Muscle of leg (tissue), 3 donors: ENCODE measurements at regions not wholly inside any gene's neighbourhood (a gene's known extent, or its start where the extent isn't known, plus 50 kb on each side); places are given as distances from the start of the nearest gene placed in this dataset.

Source experiments
- DNase-seq: peaks from one replicate; pipeline ENCODE4 v3.0.0; 2013
- H3K27ac ChIP-seq: one replicate; pipeline ENCODE4 v1.5.1; 2013; ENCODE audit warnings: mild to moderate bottlenecking, low read length, control low read depth
- H3K27me3 ChIP-seq: one replicate; pipeline ENCODE4 v1.6.1; 2013; ENCODE audit warnings: low read length; ENCODE audit not compliant: control insufficient read depth, insufficient read depth
- H3K36me3 ChIP-seq: one replicate; pipeline ENCODE4 v1.6.1; 2013; ENCODE audit warnings: low read length; ENCODE audit not compliant: control insufficient read depth, insufficient read depth
- H3K4me1 ChIP-seq: one replicate; pipeline ENCODE4 v1.6.1; 2013; ENCODE audit warnings: low read length; ENCODE audit not compliant: control insufficient read depth, insufficient read depth
- H3K4me3 ChIP-seq: one replicate; pipeline ENCODE4 v1.5.1; 2013; ENCODE audit warnings: low read length, control low read depth
- H3K9me3 ChIP-seq: replicated peaks from 2 replicates; pipeline ENCODE4 v1.6.1; 2013; ENCODE audit warnings: low read depth, low read length; ENCODE audit not compliant: control insufficient read depth
- whole genome bisulfite sequencing: methylation state at CpG from one replicate; pipeline ENCODE4 v1.1.5; 2013; ENCODE audit warnings: missing lambda C conversion rate; ENCODE audit not compliant: insufficient coverage; 5-methylcytosine and 5-hydroxymethylcytosine counted together

DNA sequence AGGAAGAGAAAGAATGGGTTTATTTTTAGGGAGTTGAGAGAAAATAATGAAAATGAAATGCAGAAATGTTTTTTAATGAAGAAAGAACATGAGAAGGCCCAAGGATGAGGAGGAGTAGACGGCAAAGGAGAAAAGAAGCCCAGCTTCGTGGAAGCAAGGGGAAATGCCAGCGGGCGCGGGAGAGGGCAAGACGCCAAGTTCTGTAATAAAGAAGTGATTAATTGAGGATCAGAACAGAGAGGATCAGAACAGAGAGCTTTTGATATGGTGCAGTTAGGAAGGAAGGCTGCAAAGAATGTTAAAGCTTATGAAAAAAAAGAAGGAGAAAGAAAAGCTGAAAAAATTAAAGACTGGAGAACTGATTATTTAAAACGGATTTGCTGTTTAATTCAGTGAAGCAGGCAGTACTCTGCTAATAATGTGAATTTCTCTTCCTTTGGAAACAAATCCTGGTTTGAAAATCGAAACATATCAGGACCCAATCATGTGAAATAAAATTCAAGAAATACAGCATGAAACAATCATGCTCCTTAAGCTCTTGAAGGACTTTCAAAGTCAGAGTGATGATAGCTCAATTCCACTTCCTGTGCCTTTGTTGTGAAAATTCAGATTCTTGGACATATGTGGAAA, 99.3 kb upstream of the SOX1 start:
- DNase-seq: no peak
- H3K27ac ChIP-seq: no peak overlapping the region
- peaks cover 47% of the 10 kb centered on the region for H3K27me3 ChIP-seq

DNA sequence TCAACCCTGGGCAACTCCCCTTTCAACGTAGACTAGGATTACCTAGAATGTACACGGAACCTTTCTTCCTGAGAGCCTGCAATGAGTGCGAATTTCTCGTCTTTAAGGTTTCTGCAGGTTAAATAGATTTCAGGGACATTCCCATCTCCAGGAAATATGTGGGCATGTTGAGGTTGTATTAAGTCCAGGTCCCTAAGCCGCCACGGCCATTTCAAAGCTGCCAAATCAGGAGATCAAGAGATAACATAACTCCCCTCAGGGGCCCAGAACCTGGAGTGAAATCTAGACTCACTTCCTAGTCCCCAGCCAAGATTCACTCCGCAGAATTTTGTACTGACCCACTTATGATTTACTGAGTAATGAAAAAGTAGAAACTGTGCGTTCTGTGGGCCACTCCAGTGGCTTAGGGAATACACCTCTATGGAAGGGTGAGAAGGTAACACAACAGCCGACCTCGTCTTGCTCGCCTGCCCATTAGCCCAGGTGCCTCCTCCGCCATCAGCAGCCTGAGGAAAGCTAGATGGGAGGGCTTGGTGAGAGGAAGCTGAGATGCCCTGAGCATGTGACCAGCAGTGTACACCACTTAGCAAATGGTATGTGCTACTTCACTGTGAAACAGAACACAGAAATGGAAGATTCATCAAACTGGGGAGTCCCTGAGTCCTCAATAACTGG, 98.5 kb upstream of the SOX1 start:
- Histone ChIP-seq H3K27me3 (peaks cover 53% of the 10 kb centered on the region), H3K9me3 (no peaks in the 10 kb centered on the region), H3K36me3 (no peaks in the 10 kb centered on the region), H3K27ac (no peak overlapping the region), H3K4me1 (peaks cover 5% of the 10 kb centered on the region), H3K4me3 (no peak overlapping the region)
- 77% methylated on average over 4 of the region's 12 CpGs for WGBS
- no peak for DNase-seq

More for the DNA sequence above, 99.3 kb upstream of the SOX1 start:
- no peaks in the 10 kb centered on the region for H3K36me3 ChIP-seq
- no peaks in the 10 kb centered on the region for H3K9me3 ChIP-seq
- WGBS: 76% methylated on average over 6 of the region's 8 CpGs
- no peaks in the 10 kb centered on the region for H3K4me1 ChIP-seq
- no peak overlapping the region for H3K4me3 ChIP-seq

DNA sequence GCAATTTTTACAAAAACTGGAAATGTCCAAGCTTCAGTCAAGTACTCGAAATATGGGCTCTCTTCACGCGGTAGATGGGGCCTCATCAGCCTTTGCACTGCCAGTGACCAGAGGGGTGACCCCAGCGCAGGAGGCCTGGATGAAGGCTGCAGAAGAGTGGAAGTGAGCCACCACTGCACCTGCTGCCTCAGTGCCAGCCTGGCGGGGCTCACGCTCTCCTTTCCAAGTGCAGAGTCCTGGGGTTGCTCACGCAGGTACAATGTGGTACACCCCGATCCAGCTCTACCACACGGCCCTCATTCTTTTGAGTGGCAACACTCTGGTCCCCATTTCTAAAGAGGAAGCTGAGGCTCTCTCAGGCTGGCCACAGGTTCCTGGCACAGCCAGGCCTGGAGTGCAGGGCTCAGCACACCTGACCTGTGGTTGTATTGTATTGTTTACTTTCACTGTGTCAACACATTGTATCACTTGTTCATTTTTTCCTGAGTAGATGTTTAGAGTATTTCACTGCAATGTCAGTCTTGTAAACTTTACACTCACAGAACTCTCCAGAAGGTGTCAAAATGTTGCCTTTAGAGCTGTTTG, 97.3 kb upstream of the SOX1 start:
- Histone ChIP-seq H3K27me3 (peaks cover 61% of the 10 kb centered on the region), H3K9me3 (no peaks in the 10 kb centered on the region), H3K4me3 (no peak overlapping the region), H3K36me3 (no peaks in the 10 kb centered on the region), H3K27ac (no peak overlapping the region), H3K4me1 (peaks cover 16% of the 10 kb centered on the region)
- no peak for DNase-seq
- 95% methylated on average over 9 of the region's 9 CpGs for WGBS

DNA sequence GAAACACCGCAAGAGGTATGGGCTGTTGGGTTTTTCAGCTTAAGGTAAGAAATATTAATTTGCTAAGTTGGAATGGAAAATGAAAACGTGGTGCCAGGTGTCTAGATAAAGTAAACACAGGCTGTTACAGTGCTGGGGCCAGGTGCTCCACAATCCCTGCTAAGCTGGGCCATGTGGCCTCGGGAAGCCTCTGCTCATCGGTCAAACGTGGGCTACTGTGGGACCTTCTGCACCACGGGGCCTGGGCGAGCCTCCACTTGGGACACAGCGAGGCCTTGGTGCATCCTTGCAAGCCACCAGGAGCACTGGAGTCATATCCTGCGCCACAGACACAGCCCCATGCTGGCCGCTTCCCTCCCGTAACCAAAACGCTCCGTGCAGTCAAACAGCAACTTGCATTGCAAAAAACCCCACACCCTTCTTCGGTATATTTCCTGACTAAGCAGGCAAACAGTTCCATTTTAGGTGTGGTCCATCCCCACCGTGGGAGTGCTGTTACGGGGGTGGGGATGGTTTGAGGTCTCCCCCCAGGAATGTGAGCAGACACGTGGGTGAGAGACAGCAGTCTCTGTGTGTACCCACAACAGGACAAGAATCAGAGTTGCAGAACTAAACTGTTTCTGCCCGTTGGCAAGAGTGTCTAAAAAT, 96.3 kb upstream of the SOX1 start:
- Histone ChIP-seq H3K4me3 (no peak overlapping the region), H3K4me1 (peaks cover 16% of the 10 kb centered on the region), H3K36me3 (no peaks in the 10 kb centered on the region), H3K9me3 (no peaks in the 10 kb centered on the region), H3K27me3 (peaks cover 62% of the 10 kb centered on the region), H3K27ac (no peak overlapping the region)
- no peak for DNase-seq
- 72% methylated on average over 10 of the region's 18 CpGs for whole genome bisulfite sequencing

DNA sequence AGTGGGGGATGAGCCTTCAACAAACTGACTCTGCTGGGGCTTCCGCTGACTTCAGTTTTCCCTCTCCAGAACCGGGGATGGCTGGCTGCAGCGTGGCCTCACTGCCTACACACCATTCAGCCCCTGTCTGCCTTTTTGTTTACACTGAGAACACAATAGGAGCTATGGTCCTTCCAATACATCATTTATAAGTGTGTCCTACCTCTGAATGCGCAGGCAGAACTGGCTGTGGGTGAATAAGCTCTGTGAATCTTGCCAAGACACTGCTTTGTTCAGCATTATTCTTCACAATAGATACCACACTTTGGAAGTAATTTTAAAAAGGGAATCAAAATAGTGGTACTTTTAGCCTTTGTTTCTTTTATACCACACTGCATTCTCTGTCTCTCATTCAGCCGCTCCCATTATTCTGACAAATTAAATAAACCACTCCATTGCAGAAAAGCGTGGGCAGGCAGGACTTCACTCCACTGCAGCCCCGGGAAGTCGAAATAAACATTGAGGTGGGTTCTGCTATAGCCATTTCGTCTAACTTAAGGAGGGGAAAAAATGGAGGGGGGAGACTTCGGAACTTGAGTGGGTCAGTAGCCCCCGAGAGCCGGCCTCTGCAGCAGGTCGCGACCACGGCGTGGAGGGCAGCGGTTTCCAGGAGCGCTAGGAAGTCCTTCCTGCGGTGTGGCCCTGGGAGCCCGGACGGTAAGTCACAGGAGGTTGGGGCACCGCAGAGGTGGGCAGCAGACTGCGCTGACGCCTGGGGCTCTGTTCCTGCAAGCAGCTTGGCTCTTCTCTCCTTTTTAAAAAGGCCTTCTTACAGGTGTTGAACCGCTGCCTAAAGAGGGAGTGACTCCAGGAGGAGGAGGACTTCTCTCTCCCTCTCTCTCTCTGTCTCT, 94.8 kb upstream of the SOX1 start:
- no peak overlapping the region for H3K27ac ChIP-seq
- no peak for DNase-seq
- H3K4me1 ChIP-seq: peaks cover 16% of the 10 kb centered on the region
- no peaks in the 10 kb centered on the region for H3K9me3 ChIP-seq
- no peak overlapping the region for H3K4me3 ChIP-seq
- WGBS: 46% methylated on average over 21 of the region's 25 CpGs
- peaks cover 62% of the 10 kb centered on the region for H3K27me3 ChIP-seq
- no peaks in the 10 kb centered on the region for H3K36me3 ChIP-seq

DNA sequence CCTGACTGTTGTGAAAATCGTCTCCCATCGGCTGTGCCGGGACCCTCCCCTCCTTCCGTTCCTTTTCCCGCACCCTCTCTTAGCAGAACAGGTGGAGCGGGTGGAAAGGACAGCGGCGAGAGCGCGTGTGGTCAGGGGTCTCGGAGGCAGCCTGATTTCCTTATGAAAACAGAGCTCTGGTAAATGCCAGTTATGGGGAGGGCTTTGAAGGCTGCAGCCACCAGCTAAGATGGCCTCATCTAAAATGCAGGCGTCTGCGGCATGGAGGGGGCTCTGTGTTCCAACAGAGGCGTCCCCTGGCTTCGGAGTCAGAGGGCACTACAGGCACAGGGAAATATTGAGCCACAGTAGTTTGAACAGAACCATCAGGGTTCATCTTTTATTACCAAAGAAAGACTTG, 93.8 kb upstream of the SOX1 start:
- no peak for DNase-seq
- WGBS: 16% methylated on average over 9 of the region's 15 CpGs

DNA sequence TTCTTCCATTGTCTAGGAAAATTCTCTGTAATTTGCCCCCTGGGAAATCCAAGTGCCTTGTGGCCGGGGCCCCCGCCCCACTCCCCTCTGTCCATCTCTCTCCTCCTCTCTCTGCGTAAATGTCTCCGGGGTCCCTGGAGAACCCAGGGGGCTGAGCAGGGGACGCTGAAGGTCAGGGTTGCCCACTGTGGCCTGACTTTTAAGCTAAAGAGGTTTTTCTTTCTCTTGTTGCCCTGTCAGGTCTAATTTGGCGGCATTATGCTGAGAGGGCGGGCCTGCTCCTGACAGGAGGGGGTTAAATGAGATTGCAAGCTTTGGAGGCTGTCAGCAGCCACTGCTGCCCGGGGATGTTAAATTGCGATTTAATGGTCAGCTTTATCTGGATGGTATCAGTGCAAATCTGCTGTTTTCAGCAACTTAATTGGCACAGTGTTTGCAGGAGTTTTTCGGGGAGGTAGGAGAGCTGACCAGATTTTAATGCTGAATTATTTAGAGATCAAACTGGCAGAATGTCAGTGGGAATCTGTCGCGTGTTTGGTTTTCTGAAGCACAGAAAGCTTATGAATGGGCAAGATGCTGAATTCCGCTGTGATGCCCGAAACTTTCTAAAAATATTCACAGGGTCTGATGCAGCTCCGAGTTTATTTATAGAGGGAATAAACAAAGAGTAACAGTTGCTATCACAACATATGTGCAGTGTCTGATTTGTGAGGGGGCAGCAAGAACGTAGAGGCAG, 93.2 kb upstream of the SOX1 start:
- DNase-seq: peak; percentile 54
- 9% methylated on average over 7 of the region's 16 CpGs for WGBS
- Histone ChIP-seq H3K9me3 (no peaks in the 10 kb centered on the region), H3K27me3 (peaks cover 52% of the 10 kb centered on the region), H3K4me1 (peaks cover 16% of the 10 kb centered on the region), H3K27ac (peak overlapping the region; percentile 40), H3K36me3 (no peaks in the 10 kb centered on the region), H3K4me3 (no peak overlapping the region)

More for the DNA sequence above, 93.8 kb upstream of the SOX1 start:
- H3K27ac ChIP-seq: no peak overlapping the region
- H3K9me3 ChIP-seq: no peaks in the 10 kb centered on the region
- peaks cover 58% of the 10 kb centered on the region for H3K27me3 ChIP-seq
- H3K4me3 ChIP-seq: no peak overlapping the region
- peaks cover 16% of the 10 kb centered on the region for H3K4me1 ChIP-seq
- no peaks in the 10 kb centered on the region for H3K36me3 ChIP-seq

DNA sequence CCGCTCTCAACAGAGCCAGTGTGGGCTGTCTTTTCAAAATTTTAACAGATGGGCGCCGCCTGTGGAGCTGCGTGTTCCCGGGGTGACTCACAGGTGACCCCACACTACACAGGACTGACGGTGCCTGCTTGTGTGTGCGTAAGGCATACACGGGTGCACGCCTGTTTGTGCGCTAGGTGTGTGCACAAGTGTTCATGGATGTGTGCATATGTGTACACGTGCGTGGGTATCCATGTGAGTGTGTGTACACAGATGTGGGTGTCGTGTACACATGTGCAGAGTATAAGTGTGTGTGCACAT, 92.7 kb upstream of the SOX1 start:
- no peak overlapping the region for H3K27ac ChIP-seq
- peaks cover 50% of the 10 kb centered on the region for H3K27me3 ChIP-seq
- H3K4me3 ChIP-seq: no peak overlapping the region
- peaks cover 16% of the 10 kb centered on the region for H3K4me1 ChIP-seq
- 65% methylated on average over 13 of the region's 13 CpGs for WGBS
- H3K36me3 ChIP-seq: no peaks in the 10 kb centered on the region
- DNase-seq: no peak
- H3K9me3 ChIP-seq: no peaks in the 10 kb centered on the region

DNA sequence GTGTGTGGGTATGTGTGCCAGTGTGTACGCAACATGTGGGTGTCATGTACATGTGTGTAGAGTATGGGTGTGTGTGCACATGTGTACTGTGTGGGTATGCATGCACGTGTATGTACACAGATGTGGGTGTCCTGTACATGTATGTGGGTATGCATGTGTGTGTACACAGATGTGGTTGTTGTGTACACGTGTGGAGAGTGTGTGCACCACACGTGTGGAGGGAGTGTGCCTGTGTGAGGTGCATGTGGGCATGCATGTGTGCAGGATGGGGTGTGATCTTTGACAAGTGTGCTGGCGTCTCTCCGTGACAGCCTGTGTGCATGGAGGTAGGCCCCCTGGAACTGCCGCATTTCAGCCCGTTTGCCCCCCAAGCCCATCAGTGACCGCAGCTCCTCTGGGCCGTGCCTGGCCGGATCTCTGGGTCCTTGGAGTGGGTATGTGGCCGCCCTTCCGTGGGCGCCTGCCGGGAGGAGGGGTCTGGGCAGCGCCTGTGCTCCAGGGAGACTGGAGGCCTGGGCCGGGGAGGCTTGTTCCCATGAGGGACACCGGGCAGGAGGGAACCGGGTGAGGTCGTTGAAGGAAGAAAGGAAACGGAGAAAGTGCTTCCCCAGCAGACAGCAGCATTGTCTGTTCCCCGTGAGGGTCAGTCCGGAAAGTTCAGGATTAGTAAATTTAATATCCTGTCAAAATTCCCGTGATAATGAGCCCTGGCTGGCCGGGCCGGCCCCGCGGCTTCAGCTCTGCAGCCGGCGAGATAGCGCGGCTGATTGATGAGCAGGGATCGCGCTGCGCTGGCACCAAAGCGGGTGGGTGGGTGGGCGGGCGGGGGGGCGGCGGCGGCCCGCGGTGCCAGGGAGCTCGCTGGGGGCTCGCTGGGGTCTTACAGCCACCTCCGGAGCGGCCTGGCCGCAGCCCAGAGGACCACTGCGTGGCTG, 91.1 kb upstream of the SOX1 start:
- peaks cover 40% of the 10 kb centered on the region for H3K27me3 ChIP-seq
- WGBS: 72% methylated on average over 33 of the region's 49 CpGs
- peaks cover 16% of the 10 kb centered on the region for H3K4me1 ChIP-seq
- H3K9me3 ChIP-seq: no peaks in the 10 kb centered on the region
- H3K4me3 ChIP-seq: no peak overlapping the region
- DNase-seq: no peak
- H3K27ac ChIP-seq: no peak overlapping the region
- H3K36me3 ChIP-seq: no peaks in the 10 kb centered on the region
